ENCODE measurements at regions not wholly inside any gene's neighbourhood (a gene's known extent, or its start where the extent isn't known, plus 50 kb on each side); places are given as distances from the start of the nearest gene placed in this dataset.

DNA sequence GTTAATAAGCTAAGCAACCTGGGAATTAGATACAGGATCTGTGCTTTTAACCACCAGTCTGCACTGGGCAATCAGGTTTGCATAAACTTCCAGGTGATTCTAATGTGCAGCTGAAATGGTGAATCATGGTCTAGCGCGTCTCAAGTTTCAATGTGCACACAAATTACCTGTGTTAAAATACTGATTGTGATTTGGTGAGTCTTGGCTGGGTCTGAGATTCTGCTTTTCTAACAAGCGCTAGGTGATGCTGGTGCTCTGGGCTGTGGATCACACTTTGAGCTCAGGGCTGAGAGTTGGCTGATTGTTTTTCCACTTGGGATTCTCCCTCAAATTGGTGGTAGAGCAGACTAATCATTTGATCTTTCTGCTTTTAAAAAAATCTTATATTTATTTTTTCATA is 124.8 kb downstream of the C12orf75 start:
- TF ChIP-seq CTCF (IDR thresholded peaks at IDR 0.05; ENCODE audit: low read depth, low read length), result no peak
- no peak for DNase-seq (ENCODE audit: extremely low read depth, low read depth)

- no peak for TF ChIP-seq CTCF (IDR thresholded peaks at IDR 0.05; ENCODE audit: low read depth, low read length)
Observed at GRCh38 chr12:105457026-105457425, 126.5 kb downstream of the C12orf75 start.

DNA sequence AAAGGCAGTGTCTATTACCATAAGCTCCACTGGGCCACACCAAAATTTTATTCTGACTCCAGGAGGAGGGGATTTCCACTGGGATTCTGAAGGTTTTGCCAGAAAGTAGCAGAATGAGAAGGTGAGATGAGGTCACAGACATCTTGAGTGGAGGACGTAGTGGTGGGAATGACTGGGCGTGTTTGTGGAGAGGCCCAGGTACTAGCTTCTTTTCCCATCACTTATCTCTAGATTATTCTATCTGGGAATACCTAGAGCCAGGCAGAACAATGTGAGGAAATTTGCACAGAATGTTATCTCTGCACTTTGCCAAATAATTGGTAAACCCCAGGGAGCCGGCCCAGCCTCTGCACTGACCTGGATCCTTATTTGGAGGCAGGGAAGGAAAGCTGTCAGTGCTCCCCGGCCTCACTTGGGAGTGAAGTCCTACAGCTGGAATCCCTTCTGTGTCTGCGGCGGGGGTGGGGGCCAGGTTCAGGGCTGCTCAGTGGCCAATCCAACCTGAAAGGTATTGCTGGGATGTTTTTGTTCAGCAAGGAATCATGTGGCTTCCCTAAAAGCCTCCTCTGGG is 129.4 kb downstream of the C12orf75 start:
- no peak for DNase-seq (ENCODE audit: extremely low read depth, low read depth)
- TF ChIP-seq CTCF (IDR thresholded peaks at IDR 0.05; ENCODE audit: low read depth, low read length), result no peak

More at GRCh38 chr12:105457026-105457425, 126.5 kb downstream of the C12orf75 start:
- no peak for DNase-seq (ENCODE audit: extremely low read depth, low read depth)

DNA sequence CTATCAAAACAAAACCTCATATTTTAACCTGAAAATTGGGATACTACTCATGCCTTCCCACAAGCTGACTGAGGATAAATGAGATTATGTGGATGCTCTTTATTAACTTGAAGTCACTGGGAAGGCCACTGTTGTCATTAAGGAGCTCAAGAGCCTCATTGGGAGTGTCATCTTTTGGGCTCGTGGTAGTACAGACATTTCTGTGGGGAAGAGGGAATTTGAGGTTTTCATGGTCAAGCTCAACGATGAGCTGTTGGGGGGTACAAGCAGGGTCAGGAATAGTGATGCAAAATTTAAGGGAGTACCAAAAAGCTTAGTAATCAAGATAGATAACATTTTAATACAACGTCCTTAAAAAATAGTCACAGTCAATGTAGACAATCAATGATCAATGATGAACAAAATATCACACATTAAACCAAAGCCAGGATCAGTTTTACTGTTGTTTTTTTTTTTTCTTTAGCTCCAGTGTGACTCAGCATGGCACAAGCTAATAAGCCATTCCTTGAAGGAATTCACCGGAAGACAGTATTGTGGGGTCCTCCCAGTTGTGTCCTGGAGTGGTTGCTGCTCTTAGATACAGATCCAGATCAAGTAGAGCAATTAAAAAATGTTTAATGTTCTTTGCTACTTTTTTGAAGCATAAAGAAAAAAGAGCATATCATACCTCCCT is 130.9 kb downstream of the C12orf75 start:
- no peak for DNase-seq (ENCODE audit: extremely low read depth, low read depth)
- no peak for TF ChIP-seq CTCF (IDR thresholded peaks at IDR 0.05; ENCODE audit: low read depth, low read length)

DNA sequence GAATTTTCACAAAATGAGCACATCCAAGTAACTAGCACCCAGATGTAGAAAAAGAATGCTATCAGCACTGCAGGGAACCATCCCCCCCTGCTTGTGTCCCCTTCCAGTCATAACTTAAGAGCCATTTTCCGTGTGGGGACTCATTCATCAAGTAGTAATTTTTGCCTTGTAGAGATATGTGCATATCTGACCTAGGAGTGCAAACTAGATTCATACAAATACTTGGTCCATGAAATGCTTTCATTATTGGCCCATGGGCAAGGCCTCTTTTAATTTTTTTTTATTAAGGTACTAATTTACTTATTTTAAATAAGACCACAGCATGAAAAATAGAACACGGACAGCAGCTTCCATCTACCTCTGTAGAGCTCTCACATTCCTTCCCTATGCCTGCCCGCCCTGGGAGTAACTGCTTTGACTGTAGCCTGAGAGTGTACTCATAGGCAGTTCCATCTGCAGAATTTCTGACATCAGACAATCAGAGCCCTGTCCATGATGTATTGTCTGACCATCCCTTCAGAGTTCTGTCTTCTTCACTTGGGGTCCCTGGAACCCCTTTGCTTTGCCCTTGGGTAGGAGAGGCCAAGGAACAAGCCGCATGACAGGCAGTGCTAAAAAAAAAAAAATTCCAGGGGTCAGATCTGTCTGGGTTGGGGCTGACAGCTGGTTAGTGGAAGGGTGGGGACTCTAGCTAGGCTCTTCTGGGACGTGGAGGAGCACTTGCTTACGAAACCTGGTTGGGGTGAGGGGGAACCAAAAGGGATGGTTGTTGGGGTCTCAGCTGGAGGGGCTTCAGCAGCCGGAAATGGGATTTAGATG is 131.7 kb downstream of the C12orf75 start:
- TF ChIP-seq CTCF (IDR thresholded peaks at IDR 0.05; ENCODE audit: low read depth, low read length), result no peak
- DNase-seq (ENCODE audit: extremely low read depth, low read depth), result no peak

DNA sequence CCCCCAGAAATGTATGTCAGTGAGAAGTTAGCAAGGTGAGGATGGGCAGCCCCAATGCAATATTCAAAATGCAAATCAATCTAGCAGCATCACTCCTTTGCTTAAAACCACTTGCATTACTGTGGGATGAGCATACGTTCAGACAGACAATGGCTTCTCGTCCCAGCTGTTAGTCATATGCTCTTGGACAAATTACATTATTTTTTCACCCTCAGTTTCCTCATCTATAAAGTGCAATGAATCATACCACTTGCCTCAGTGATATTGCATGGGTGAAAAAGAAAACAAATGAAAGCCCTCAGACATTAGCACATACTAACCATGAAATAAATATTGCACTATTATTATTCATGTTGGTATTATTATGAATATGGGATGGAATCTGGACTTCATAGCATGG is 132.3 kb downstream of the C12orf75 start:
- no peak for TF ChIP-seq CTCF (IDR thresholded peaks at IDR 0.05; ENCODE audit: low read depth, low read length)
- DNase-seq (ENCODE audit: extremely low read depth, low read depth), result no peak

DNA sequence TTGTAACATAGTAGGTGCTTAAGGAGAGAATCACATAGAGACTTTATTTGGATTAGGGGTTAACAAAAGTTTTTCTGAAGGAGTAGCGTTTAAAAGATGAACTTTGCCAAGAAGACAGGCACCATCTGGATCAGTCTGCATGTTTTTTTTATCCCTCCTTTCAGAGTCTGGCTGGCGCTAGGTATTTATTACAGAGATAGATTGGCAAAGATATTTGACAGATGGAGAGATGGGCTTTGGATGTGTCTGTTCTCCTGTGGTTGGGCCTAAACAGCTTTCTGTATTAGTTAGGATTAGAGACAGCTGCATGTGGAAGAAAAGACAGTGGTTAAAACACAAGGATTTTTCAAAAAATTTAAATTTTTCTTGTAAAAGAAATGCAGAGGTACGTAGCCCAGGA is 133.9 kb downstream of the C12orf75 start:
- TF ChIP-seq CTCF (IDR thresholded peaks at IDR 0.05; ENCODE audit: low read depth, low read length), result no peak
- no peak for DNase-seq (ENCODE audit: extremely low read depth, low read depth)

Measured in AG09319 (cell line).